ENCODE measurements at regions not wholly inside any gene's neighbourhood (a gene's known extent, or its start where the extent isn't known, plus 50 kb on each side); places are given as distances from the start of the nearest gene placed in this dataset.
A peak's percentile ranks its signal among the peaks of the same experiment; 100 is the strongest.

DNA sequence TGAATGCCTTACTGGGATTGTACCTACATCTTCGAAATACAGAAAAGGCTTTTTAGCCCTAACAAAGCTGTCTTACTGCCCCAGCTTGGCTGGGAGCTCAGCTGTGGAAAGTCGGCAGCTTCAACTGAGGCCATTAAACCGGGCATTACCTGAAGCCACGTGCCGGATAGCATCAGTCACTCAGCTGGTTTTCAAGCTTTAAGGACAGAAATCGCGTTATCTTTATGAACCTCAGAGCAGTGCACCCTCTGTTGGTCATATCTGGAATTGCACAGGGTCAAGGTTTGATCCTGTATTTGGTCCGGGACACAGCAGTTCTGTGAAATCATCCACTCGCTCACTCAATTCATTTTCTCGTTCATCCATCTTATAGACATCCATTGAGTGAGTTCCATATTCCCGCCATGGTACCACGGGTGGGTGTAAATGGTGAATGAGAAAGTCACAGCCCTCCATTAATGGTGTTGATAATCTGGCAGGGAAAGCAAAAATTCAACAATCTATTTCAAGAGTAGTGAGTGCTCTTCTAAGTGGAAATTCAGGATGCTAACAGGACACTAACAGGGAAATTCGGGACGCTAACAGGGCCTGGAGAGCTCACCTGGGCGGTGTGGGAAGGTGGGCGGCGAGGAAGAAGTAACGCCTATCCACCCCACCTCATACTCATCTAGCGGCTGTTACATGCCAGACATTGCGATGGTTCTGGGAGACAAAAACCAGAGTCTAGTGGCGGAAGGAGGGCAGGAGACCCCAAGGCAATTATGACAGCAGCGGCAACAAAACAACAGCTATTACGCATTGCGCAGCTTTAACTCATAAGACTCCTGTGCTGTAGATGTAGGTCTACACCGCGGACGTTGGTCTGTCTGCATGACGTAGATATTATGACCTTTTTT, 60.6 kb upstream of the TCL1A start:
- Histone ChIP-seq H3K4me3 (no peak overlapping the region), H3K4me2 (ENCODE audit: insufficient read depth, low read length) (no peak overlapping the region), H3K4me1 (replicated peaks in 1 of 2; ENCODE audit: control insufficient read depth in 2 of 2, insufficient read depth in 2 of 2, low read length in 2 of 2) (no peaks in the 10 kb centered on the region; a peak in 1 of 5 replicates), H3K79me2 (ENCODE audit: control insufficient read depth, insufficient read depth, low read length) (no peaks in the 10 kb centered on the region), H2AFZ (ENCODE audit: low read depth, low read length) (no peak overlapping the region), H3K27ac (ENCODE audit: extremely low read depth, low read depth, low read length) (no peak overlapping the region), H3K9me1 (ENCODE audit: control insufficient read depth, insufficient read depth, low read length) (no peaks in the 10 kb centered on the region), H3K9ac (ENCODE audit: insufficient read depth in 1 of 2, low read depth in 2 of 2, low read length in 2 of 2) (no peak overlapping the region), H3K9me3 (replicated peaks; ENCODE audit: control insufficient read depth, insufficient read depth, low read depth, low read length) (no peaks in the 10 kb centered on the region), H4K20me1 (replicated peaks; ENCODE audit: control insufficient read depth, insufficient read depth, low read length) (0 out of 2 replicates have a peak, but pooled peaks cover 4% of the 10 kb centered on the region), H3K36me3 (ENCODE audit: control insufficient read depth, insufficient read depth, low read length) (no peaks in the 10 kb centered on the region), H3K27me3 (ENCODE audit: control insufficient read depth in 2 of 2, insufficient read depth in 2 of 2, low read length in 2 of 2) (no peaks in the 10 kb centered on the region)
- FAIRE-seq (peak; percentile 69), ATAC-seq (peak; percentile 55; the same call in 2 of the 3 replicates), DNase-seq (ENCODE audit: extremely low read depth in 1 of 4, low spot score in 3 of 4) (peak; percentile 47 to 63 (median 58))
- ChIA-PET POLR2A (no interaction called here), CTCF (ENCODE audit: low intra/inter-chr PET ratio) (interaction anchor here (0.6 kb wide), 2 partner anchors 165 to 321 kb away, joined by 3 read pairs; no protein-coding TSS in a partner anchor)
- no TSS peak for BruUV-seq (replicated peaks)
- intact Hi-C loops (cut with micrococcal nuclease) (loop anchor here (1.0 to 5.0 kb wide), 2 partner anchors 167 to 213 kb away; no protein-coding TSS in a partner anchor), in situ Hi-C loops (cut with MboI) (loop anchor here (5.0 kb wide), 1 partner anchor 207 kb away; no protein-coding TSS in a partner anchor)
- 9% methylated on average over 26 of the region's 28 CpGs for WGBS (ENCODE audit: insufficient coverage, low coverage, missing lambda C conversion rate)
- TF ChIP-seq ZKSCAN3 (CRISPR knock-in tag; IDR thresholded peaks at IDR 0.05) (no peak), RAD21 (CRISPR knock-in tag; conservative IDR thresholded peaks at IDR 0.05 in 1 of 2, IDR thresholded peaks at IDR 0.05 in 1 of 2) (peak; percentile 27 to 54; a peak in 3 of 4 replicates), HCFC1 (IDR thresholded peaks at IDR 0.05; ENCODE audit: low read depth, low read length) (no peak), L3MBTL2 (IDR thresholded peaks at IDR 0.05) (peak; percentile 46; the same call in 1 of the 2 replicates), RB1 (IDR thresholded peaks at IDR 0.05; ENCODE audit: low read depth) (0 out of 2 replicates have a peak, but pooled peaks have one; percentile 27), MCM3 (IDR thresholded peaks at IDR 0.05) (no peak), ZNF668 (CRISPR knock-in tag; IDR thresholded peaks at IDR 0.05) (no peak), U2AF1 (optimal IDR thresholded peaks at IDR 0.05; ENCODE audit: low read depth, low read length) (no peak), THRAP3 (IDR thresholded peaks at IDR 0.05; ENCODE audit: borderline replicate concordance) (no peak)
- TF ChIP-seq, protein P1, sequence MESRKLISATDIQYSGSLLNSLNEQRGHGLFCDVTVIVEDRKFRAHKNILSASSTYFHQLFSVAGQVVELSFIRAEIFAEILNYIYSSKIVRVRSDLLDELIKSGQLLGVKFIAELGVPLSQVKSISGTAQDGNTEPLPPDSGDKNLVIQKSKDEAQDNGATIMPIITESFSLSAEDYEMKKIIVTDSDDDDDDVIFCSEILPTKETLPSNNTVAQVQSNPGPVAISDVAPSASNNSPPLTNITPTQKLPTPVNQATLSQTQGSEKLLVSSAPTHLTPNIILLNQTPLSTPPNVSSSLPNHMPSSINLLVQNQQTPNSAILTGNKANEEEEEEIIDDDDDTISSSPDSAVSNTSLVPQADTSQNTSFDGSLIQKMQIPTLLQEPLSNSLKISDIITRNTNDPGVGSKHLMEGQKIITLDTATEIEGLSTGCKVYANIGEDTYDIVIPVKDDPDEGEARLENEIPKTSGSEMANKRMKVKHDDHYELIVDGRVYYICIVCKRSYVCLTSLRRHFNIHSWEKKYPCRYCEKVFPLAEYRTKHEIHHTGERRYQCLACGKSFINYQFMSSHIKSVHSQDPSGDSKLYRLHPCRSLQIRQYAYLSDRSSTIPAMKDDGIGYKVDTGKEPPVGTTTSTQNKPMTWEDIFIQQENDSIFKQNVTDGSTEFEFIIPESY (CRISPR knock-in tag; IDR thresholded peaks at IDR 0.05): no peak
- TF ChIP-seq, protein P2, sequence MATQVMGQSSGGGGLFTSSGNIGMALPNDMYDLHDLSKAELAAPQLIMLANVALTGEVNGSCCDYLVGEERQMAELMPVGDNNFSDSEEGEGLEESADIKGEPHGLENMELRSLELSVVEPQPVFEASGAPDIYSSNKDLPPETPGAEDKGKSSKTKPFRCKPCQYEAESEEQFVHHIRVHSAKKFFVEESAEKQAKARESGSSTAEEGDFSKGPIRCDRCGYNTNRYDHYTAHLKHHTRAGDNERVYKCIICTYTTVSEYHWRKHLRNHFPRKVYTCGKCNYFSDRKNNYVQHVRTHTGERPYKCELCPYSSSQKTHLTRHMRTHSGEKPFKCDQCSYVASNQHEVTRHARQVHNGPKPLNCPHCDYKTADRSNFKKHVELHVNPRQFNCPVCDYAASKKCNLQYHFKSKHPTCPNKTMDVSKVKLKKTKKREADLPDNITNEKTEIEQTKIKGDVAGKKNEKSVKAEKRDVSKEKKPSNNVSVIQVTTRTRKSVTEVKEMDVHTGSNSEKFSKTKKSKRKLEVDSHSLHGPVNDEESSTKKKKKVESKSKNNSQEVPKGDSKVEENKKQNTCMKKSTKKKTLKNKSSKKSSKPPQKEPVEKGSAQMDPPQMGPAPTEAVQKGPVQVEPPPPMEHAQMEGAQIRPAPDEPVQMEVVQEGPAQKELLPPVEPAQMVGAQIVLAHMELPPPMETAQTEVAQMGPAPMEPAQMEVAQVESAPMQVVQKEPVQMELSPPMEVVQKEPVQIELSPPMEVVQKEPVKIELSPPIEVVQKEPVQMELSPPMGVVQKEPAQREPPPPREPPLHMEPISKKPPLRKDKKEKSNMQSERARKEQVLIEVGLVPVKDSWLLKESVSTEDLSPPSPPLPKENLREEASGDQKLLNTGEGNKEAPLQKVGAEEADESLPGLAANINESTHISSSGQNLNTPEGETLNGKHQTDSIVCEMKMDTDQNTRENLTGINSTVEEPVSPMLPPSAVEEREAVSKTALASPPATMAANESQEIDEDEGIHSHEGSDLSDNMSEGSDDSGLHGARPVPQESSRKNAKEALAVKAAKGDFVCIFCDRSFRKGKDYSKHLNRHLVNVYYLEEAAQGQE (IDR thresholded peaks at IDR 0.05; ENCODE audit: borderline replicate concordance): peak; percentile 24; the same call in 1 of the 2 replicates
- TF ChIP-seq, protein P2 (CRISPR knock-in tag; IDR thresholded peaks at IDR 0.05; ENCODE audit: low read depth): no peak

Data from K562 (cell line).